Common myeloid progenitor, CD34-positive (primary cell): ENCODE measurements at regions not wholly inside any gene's neighbourhood (a gene's known extent, or its start where the extent isn't known, plus 50 kb on each side); places are given as distances from the start of the nearest gene placed in this dataset.

Source experiments
- CTCF ChIA-PET: fragments of 350-600 bp; sonication (Branson Sonifier 250); formaldehyde crosslinking; loops from one replicate; lab custom pipeline; 2021; ENCODE audit warnings: antibody characterized with exemption; lab: Charles Lee
- POLR2A ChIA-PET: fragments of 350-600 bp; sonication (Branson Sonifier 250); formaldehyde crosslinking; loops from one replicate; lab custom pipeline; 2021; ENCODE audit warnings: antibody characterized with exemption; lab: Charles Lee
- DNase-seq, 3 donors: peaks; one replicate each; pipeline versions ENCODE4 v3.0.0 to v3.0.0-alpha.2; 2013
- H3K27ac ChIP-seq, 2 experiments: 1 replicate in 1 of 2; 2 replicates in 1 of 2; pipeline ENCODE4 v1.7.0; 2013; ENCODE audit warnings: inconsistent platforms in 2 of 2, low read length in 2 of 2, mild to moderate bottlenecking in 2 of 2, low read depth in 1 of 2, moderate library complexity in 1 of 2; ENCODE audit not compliant: severe bottlenecking in 2 of 2, insufficient read depth in 1 of 2, poor library complexity in 1 of 2
- H3K27me3 ChIP-seq, 5 experiments: replicated peaks in 2 of 5; 1 replicate in 3 of 5; 2 replicates in 2 of 5; pipeline versions ENCODE4 v1.6.1 to v1.7.0; 2013; ENCODE audit warnings: low read length in 4 of 5, mild to moderate bottlenecking in 2 of 5, moderate library complexity in 2 of 5, inconsistent platforms in 1 of 5; ENCODE audit not compliant: insufficient read depth in 5 of 5, control insufficient read depth in 4 of 5
- H3K36me3 ChIP-seq, 4 experiments: 1 replicate in 2 of 4; 2 replicates in 2 of 4; pipeline versions ENCODE4 v1.6.1 to v1.7.0; 2013; ENCODE audit warnings: low read length in 3 of 4, control low read depth in 1 of 4, mild to moderate bottlenecking in 1 of 4; ENCODE audit not compliant: control insufficient read depth in 4 of 4, insufficient read depth in 4 of 4
- H3K4me1 ChIP-seq, 4 experiments: 1 replicate in 3 of 4; 2 replicates in 1 of 4; pipeline versions ENCODE4 v1.6.1 to v1.7.1; 2013; ENCODE audit warnings: low read length in 3 of 4, mild to moderate bottlenecking in 3 of 4, control low read depth in 1 of 4, inconsistent platforms in 1 of 4, moderate library complexity in 1 of 4; ENCODE audit not compliant: control insufficient read depth in 4 of 4, insufficient read depth in 4 of 4; ENCODE audit errors: control extremely low read depth in 1 of 4
- H3K4me3 ChIP-seq, 7 experiments: 1 replicate in 4 of 7; 2 replicates in 3 of 7; pipeline versions ENCODE4 v1.5.1 to v1.7.0; 2013; ENCODE audit warnings: mild to moderate bottlenecking in 7 of 7, low read length in 6 of 7, moderate library complexity in 6 of 7, inconsistent platforms in 2 of 7, low read depth in 2 of 7, control low read depth in 1 of 7; ENCODE audit not compliant: insufficient read depth in 4 of 7, control insufficient read depth in 1 of 7; ENCODE audit errors: extremely low read depth in 1 of 7
- H3K9me3 ChIP-seq, 5 experiments: 1 replicate in 4 of 5; 2 replicates in 1 of 5; pipeline versions ENCODE4 v1.6.1 to v1.7.1; 2013; ENCODE audit warnings: low read length in 4 of 5, mild to moderate bottlenecking in 2 of 5, inconsistent platforms in 1 of 5, low read depth in 1 of 5, moderate library complexity in 1 of 5; ENCODE audit not compliant: control insufficient read depth in 4 of 5, insufficient read depth in 2 of 5; ENCODE audit errors: control extremely low read depth in 1 of 5
- WGBS: methylation state at CpG from one replicate; pipeline ENCODE4 v1.1.5; 2013; ENCODE audit not compliant: insufficient coverage; 5-methylcytosine and 5-hydroxymethylcytosine counted together

- Histone ChIP-seq H3K4me1 (no peaks in the 10 kb centered on the region), H3K9me3 (peaks cover 0 to 11% (median 0%) of the 10 kb centered on the region in 5 experiments), H3K27ac (no peak overlapping the region), H3K36me3 (no peaks in the 10 kb centered on the region), H3K4me3 (no peak overlapping the region), H3K27me3 (peaks cover 0 to 24% (median 6%) of the 10 kb centered on the region in 5 experiments)
- CTCF ChIA-PET = no interaction called here
- no CpG with 5 or more reads among the region's 2 CpGs for WGBS
- POLR2A ChIA-PET = no interaction called here
- DNase-seq = no peak
Measured at GRCh38 chr11:115955803-115956202, 451.6 kb upstream of the CADM1 start.

GRCh38 chr11:115950660-115951059 lies 446.4 kb upstream of the CADM1 start:
- ChIA-PET POLR2A (no interaction called here), CTCF (no interaction called here)
- Histone ChIP-seq H3K4me3 (no peak overlapping the region), H3K9me3 (peaks cover 0 to 19% (median 6%) of the 10 kb centered on the region in 5 experiments), H3K27me3 (peaks cover 0 to 3% (median 2%) of the 10 kb centered on the region in 5 experiments), H3K27ac (no peak overlapping the region), H3K36me3 (no peaks in the 10 kb centered on the region), H3K4me1 (no peaks in the 10 kb centered on the region)
- 86% methylated on average over 1 of the region's 2 CpGs for WGBS
- DNase-seq = no peak

GRCh38 chr11:115944596-115944995 lies 440.4 kb upstream of the CADM1 start:
- no peak for DNase-seq
- H3K27me3 ChIP-seq = peaks cover 0 to 6% (median 0%) of the 10 kb centered on the region in 5 experiments
- no peaks in the 10 kb centered on the region for H3K4me1 ChIP-seq
- no peak overlapping the region for H3K27ac ChIP-seq
- no peak overlapping the region for H3K4me3 ChIP-seq
- ChIA-PET POLR2A (no interaction called here), CTCF (no interaction called here)
- no peaks in the 10 kb centered on the region for H3K36me3 ChIP-seq
- WGBS = 95% methylated on average over 8 of the region's 8 CpGs
- no peaks in the 10 kb centered on the region for H3K9me3 ChIP-seq

DNA sequence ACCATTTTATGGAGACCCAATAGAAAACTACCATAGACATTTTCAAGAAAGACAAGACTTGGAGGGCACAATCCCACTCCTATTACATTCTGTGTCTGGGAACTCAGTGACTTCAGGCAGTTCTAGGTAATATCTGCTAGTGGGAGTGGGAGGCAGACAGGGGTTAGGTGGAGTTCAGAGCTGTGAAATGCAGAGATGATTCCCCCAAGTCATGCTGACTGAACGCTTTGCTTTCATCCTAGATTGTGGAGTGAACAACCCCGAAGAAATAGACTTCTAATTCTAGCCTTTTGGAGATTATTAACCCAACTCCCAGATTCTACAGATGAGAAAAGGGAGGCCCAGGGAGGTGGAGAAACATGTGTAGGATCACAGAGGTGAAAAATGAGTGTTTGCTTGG lies 437.8 kb upstream of the CADM1 start:
- ChIA-PET CTCF (no interaction called here), POLR2A (no interaction called here)
- peaks cover 0 to 11% (median 0%) of the 10 kb centered on the region in 5 experiments for H3K27me3 ChIP-seq
- DNase-seq = no peak
- no peaks in the 10 kb centered on the region for H3K9me3 ChIP-seq
- H3K27ac ChIP-seq = no peak overlapping the region
- no peaks in the 10 kb centered on the region for H3K4me1 ChIP-seq
- H3K36me3 ChIP-seq = no peaks in the 10 kb centered on the region
- H3K4me3 ChIP-seq = no peak overlapping the region
- no CpG with 5 or more reads among the region's 2 CpGs for WGBS

DNA sequence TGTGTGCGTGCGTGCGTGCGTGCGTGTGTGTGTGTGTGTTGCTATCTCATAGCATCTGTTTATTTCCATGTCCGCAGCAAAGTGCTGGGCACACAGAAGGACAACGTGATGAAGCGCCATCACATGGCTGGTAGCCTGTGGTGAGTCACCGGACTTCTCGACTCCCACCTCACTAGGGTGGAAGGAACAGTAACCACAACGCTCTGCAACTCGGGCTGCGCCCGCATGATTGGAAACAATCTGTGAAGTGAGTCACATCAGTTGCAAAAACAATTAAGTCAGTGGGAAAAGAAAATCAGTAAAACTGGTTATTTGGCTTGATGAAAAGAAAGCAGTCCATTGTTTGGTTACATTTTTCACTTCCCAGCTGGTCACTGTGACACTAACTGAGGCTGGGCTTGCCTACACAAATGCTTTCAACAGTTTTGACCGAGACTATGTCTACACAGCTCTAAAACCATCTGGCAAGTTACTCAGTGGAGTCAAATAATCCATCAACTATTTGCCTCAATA lies 437.3 kb upstream of the CADM1 start:
- 86% methylated on average over 15 of the region's 15 CpGs for WGBS
- H3K4me1 ChIP-seq = no peaks in the 10 kb centered on the region
- DNase-seq = peak in 2 of 3 donors; percentile 10 to 37
- ChIA-PET CTCF (no interaction called here), POLR2A (no interaction called here)
- no peak overlapping the region for H3K4me3 ChIP-seq
- no peaks in the 10 kb centered on the region for H3K36me3 ChIP-seq
- peaks cover 0 to 14% (median 0%) of the 10 kb centered on the region in 5 experiments for H3K27me3 ChIP-seq
- H3K9me3 ChIP-seq = no peaks in the 10 kb centered on the region
- H3K27ac ChIP-seq = no peak overlapping the region

GRCh38 chr11:115941044-115941443 lies 436.8 kb upstream of the CADM1 start:
- ChIA-PET POLR2A (no interaction called here), CTCF (interaction anchor here (2.1 kb wide), 1 partner anchor 12 kb away, joined by 5 read pairs; no protein-coding TSS in a partner anchor)
- no peak overlapping the region for H3K27ac ChIP-seq
- H3K9me3 ChIP-seq = no peaks in the 10 kb centered on the region
- DNase-seq = no peak
- WGBS = 100% methylated on average over 4 of the region's 5 CpGs
- H3K4me1 ChIP-seq = no peaks in the 10 kb centered on the region
- no peak overlapping the region for H3K4me3 ChIP-seq
- H3K36me3 ChIP-seq = no peaks in the 10 kb centered on the region
- peaks cover 0 to 14% (median 0%) of the 10 kb centered on the region in 5 experiments for H3K27me3 ChIP-seq

GRCh38 chr11:115939731-115940421 lies 435.7 kb upstream of the CADM1 start:
- peaks cover 0 to 14% (median 0%) of the 10 kb centered on the region in 5 experiments for H3K27me3 ChIP-seq
- H3K4me1 ChIP-seq = no peaks in the 10 kb centered on the region
- POLR2A ChIA-PET = no interaction called here
- no peaks in the 10 kb centered on the region for H3K36me3 ChIP-seq
- DNase-seq = no peak
- H3K27ac ChIP-seq = no peak overlapping the region
- H3K9me3 ChIP-seq = no peaks in the 10 kb centered on the region
- CTCF ChIA-PET = interaction anchor here (2.1 kb wide), 1 partner anchor 11 kb away, joined by 5 read pairs; no protein-coding TSS in a partner anchor
- H3K4me3 ChIP-seq = no peak overlapping the region
- WGBS = 89% methylated on average over 5 of the region's 7 CpGs
